ENCODE measurements at regions not wholly inside any gene's neighbourhood (a gene's known extent, or its start where the extent isn't known, plus 50 kb on each side); places are given as distances from the start of the nearest gene placed in this dataset.

- TF ChIP-seq, protein P1, sequence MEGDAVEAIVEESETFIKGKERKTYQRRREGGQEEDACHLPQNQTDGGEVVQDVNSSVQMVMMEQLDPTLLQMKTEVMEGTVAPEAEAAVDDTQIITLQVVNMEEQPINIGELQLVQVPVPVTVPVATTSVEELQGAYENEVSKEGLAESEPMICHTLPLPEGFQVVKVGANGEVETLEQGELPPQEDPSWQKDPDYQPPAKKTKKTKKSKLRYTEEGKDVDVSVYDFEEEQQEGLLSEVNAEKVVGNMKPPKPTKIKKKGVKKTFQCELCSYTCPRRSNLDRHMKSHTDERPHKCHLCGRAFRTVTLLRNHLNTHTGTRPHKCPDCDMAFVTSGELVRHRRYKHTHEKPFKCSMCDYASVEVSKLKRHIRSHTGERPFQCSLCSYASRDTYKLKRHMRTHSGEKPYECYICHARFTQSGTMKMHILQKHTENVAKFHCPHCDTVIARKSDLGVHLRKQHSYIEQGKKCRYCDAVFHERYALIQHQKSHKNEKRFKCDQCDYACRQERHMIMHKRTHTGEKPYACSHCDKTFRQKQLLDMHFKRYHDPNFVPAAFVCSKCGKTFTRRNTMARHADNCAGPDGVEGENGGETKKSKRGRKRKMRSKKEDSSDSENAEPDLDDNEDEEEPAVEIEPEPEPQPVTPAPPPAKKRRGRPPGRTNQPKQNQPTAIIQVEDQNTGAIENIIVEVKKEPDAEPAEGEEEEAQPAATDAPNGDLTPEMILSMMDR (IDR thresholded peaks at IDR 0.05; ENCODE audit: low read length), result no peak
- no peak for TF ChIP-seq EZH2 (IDR thresholded peaks at IDR 0.05; ENCODE audit: borderline replicate concordance, low read length)
Observed at GRCh38 chr6:150735341-150735851, 130.1 kb upstream of the MTHFD1L start.
